MM.1S (cell line): ENCODE measurements at regions not wholly inside any gene's neighbourhood (a gene's known extent, or its start where the extent isn't known, plus 50 kb on each side); places are given as distances from the start of the nearest gene placed in this dataset.

Source experiments
- CTCF ChIP-seq: fragments of 300-600 bp; sonication (generic); IDR thresholded peaks from 2 replicates; pipeline ENCODE4 v1.5.1; 2016; ENCODE audit warnings: antibody characterized with exemption, low read length, mixed read lengths
- EZH2 ChIP-seq: fragments of 300-600 bp; sonication (generic); optimal IDR thresholded peaks from 2 replicates; pipeline ENCODE3; 2017; ENCODE audit warnings: low read depth, mild to moderate bottlenecking, antibody characterized with exemption, low read length, mixed read lengths
- EZH2phosphoT487 ChIP-seq: fragments of 300-600 bp; sonication (generic); IDR thresholded peaks from 2 replicates; pipeline ENCODE4 v1.6.1; 2018; ENCODE audit warnings: antibody characterized with exemption, low read length

- TF ChIP-seq CTCF (no peak), EZH2 (no peak), EZH2phosphoT487 (no peak)
Measured at GRCh38 chr21:15159382-15160020, 94.7 kb upstream of the NRIP1 start.
